ENCODE measurements at regions not wholly inside any gene's neighbourhood (a gene's known extent, or its start where the extent isn't known, plus 50 kb on each side); places are given as distances from the start of the nearest gene placed in this dataset.

DNA sequence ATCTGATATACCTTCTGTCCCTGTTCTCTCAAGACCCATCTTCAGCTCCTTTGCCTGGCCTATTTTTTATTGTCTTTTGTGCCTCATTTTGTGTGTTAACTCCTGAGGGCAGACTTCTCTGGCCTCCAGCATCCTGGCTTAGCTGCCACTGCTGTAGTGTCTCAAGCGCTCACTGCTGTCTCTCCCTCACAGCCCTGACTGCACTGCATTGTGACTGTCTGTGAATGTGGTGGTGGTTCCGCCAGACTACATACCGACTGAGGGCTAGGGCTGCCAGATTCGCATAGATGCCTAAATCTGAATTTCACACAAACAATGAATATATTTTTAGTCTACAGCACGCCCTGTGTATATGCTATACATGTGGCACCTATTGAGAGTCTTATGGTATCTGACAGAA is 1088.9 kb upstream of the TMEM132C start (continued):
- TF ChIP-seq RNF2 (IDR thresholded peaks at IDR 0.05; ENCODE audit: borderline replicate concordance, low read depth, low read length, missing control alignments, poor library complexity, severe bottlenecking) (no peak), SIX5 (IDR thresholded peaks at IDR 0.05; ENCODE audit: low read depth, low read length) (no peak)
